ENCODE measurements at regions not wholly inside any gene's neighbourhood (a gene's known extent, or its start where the extent isn't known, plus 50 kb on each side); places are given as distances from the start of the nearest gene placed in this dataset.

DNA sequence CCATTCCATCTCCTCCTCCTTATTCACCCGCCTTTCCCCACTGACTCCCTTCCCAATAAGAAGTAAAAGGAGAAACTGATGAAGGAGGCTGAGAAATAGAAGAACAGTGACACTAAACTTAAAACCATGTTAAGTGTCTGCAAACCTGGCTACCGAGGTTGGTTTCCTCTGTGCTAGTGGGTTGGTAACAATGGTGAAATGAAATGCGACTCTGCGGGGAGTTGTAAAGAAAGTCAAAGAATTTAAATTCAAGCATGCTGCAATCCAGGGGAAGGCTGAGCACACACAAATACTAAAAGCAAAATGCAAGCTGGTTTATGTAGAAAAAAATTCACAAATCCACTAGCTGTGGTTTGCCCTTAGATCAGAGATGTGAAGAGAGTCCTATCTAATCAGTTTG is 155.2 kb upstream of the PDE10A start:
- no peak for DNase-seq (ENCODE audit: low read depth)

DNA sequence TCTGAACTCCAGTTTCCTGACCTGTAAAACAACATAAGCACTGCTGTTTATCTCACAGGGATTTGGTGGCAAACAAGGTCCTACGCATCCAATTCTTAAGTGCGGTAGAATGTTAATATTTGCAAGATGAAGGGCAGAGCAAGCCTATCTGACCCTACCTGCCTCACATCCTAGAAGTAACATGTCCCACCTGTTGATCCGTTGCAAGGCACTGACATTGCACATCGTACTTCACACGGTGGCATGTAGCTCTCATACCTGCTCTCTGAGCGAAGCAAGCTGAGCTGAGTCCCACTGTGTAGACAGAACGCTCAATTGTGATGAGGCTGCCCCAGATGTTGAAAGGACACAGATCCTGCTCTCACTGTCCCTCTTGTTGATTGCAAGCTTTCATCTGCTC is 154.7 kb upstream of the PDE10A start:
- H3K4me3 ChIP-seq (ENCODE audit: low read depth, low read length) = no peak overlapping the region
- DNase-seq (ENCODE audit: low read depth) = no peak

More for the DNA sequence above, 155.2 kb upstream of the PDE10A start:
- no peak overlapping the region for H3K4me3 ChIP-seq (ENCODE audit: low read depth, low read length)

DNA sequence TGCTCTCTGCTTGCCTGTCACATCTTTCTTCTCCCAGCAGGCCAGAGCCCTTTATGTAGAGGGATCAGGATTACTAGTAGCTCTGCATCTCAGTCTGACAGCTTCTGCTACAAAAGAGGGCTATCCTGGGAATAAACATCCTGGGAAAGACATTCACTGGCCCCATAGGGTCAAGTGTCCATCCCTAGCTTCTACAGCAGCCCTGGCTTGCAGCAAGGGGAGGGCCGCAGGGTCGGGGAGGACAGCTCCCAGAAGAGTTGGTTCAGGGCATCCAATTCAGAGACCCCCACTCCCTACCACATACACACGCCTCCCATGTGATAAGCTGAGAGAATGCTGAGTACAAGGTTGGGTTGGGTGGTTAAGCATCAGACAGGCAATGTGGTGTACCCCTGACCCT is 154.1 kb upstream of the PDE10A start:
- H3K4me3 ChIP-seq (ENCODE audit: low read depth, low read length) = no peak overlapping the region
- DNase-seq (ENCODE audit: low read depth) = no peak

DNA sequence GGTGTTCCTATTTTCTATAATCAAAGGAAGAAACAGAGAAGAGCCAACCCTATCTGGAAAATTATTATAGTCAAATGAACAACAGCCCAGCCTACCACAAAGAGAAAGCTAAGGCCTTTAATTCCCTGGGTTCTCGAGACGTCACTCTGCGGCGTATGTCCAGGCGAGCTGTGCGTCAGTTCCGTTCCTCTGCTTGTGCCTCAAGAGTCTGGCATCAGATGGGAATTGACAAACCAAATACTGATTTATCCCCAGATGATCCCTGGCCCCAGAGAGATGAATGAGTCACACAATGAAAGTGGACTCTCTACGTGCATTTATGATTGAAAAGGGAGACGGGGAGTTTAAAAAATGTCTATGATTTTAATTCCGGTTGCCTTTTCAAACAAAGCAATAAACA is 151.6 kb upstream of the PDE10A start:
- no peak overlapping the region for H3K4me3 ChIP-seq (ENCODE audit: low read depth, low read length)
- DNase-seq (ENCODE audit: low read depth) = no peak

DNA sequence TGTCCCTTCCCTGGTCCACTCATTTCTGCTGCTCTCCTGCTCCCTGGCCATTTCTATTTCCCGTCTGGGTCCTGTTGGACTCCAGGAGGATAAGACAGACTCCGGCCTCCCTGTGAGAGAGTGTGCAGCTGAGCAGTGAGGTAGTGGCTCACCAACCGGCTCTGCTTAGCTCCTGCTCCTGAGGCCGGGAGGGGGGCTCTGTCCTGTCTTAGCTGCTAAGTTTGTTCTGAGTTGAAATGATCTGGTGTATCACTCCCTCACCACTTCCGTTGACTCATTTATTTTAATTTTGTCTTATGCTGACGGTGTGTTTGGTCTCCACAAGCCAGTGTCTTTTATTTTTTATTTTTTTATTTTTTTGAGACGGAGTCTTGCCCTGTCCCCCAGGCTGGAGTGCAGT is 148.5 kb upstream of the PDE10A start:
- H3K4me3 ChIP-seq (ENCODE audit: low read depth, low read length) = no peak overlapping the region
- no peak for DNase-seq (ENCODE audit: low read depth)

DNA sequence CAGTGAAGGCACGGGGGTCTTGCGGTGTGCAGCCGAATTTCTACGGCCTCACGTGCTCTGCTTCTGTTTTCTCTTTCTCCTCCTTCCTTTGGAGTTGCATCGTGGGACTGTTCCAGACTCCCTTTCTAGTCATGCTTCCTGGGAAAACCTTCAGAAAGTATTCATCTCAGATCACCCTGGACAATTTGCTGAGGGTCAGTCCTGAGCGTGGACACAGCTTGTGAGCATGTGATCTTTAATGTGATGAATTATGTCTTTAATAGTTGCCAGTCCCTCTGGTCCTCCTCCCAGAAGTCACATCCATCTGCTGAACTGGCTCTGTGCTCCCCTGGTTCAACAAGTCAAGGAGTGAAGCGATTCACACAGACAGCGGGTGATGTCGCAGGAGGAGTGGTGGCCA is 145.0 kb upstream of the PDE10A start:
- DNase-seq (ENCODE audit: low read depth) = no peak
- no peak overlapping the region for H3K4me3 ChIP-seq (ENCODE audit: low read depth, low read length)

DNA sequence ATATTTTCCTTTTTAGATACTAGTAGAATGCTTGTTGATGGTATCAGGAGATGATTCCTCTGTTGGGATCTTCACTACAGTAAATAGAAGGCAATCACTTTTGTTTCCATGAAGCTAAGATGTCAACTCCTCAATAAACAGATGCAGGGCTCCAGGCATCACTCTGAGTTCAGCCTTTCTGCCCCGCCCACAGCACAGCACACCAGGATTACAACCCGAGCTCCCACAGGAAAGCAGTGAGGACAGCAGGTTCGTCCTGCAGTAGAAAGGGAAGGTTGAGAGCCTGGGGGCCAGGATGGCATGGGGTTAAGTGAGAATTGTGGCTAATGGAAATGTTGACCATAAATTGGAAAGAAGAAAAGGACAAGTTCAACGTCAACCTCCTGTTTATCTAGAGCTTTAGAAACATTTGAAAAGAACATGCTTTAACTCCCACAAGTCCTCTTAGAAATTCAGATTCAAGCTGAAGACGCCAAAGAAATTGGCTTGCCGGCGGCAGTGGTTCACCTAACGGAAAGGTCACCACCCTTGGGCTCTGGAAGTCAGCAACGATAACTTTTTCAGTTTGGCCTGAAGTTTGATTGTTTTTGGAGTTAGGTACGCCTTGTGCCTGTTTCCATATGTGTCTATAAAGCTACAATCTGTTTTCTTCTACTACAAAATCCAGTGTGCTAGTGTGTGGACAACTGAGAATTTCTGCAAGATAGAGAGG is 144.4 kb upstream of the PDE10A start:
- DNase-seq (ENCODE audit: low read depth) = no peak
- no peak overlapping the region for H3K4me3 ChIP-seq (ENCODE audit: low read depth, low read length)

DNA sequence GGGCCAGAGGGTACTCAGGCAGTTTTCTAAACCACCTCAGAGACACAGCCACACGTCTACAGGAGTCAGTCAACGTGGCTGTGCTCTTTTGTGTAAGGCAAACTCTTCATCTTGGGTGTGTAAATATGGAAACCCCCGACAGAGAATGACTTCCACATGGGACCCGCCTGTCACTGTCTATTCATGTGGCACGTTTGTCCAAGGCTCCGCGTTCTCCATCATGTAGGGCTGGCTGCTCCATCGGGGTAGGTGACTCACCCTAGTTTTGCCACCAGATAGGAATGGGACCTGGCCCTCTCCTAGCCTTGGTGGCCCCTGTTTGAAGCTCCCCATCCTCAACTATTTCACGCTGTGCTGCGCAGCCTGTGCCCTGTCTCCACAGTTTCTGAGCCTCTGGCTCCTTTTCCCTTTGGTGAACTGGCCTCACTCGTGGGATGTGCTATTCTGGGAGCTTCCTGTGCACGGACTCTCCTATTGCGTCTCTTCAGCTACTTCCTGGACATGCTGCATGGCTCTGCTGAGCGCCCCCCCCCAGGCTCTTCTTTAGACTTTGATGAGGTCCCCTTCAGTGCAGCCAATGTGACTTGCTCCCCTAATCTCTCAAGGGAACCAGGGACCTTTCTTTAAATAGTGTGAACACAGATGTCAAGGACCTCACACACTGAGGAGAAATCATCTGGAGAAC is 143.2 kb upstream of the PDE10A start:
- DNase-seq (ENCODE audit: low read depth) = no peak
- H3K4me3 ChIP-seq (ENCODE audit: low read depth, low read length) = no peak overlapping the region

DNA sequence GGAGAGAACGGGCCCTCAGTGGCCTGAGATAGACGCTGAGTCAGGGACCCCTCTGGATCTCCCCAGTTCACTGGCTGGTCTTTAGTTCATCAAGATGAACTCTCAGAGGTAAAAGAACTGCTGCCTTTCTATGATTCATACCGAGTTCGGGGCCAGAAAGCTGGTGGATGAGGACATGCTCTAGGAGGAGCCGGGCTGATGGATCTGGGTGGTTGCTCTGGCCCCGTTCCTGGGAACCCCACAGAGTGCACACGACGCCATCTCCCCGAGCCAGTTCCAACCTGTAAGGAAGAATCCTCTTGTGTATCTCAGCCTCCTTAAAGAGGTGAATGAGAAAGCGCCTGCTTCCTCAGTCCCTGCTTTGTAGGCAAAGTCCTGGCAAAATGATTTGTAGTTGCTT is 142.6 kb upstream of the PDE10A start:
- DNase-seq (ENCODE audit: low read depth) = no peak
- H3K4me3 ChIP-seq (ENCODE audit: low read depth, low read length) = no peak overlapping the region

DNA sequence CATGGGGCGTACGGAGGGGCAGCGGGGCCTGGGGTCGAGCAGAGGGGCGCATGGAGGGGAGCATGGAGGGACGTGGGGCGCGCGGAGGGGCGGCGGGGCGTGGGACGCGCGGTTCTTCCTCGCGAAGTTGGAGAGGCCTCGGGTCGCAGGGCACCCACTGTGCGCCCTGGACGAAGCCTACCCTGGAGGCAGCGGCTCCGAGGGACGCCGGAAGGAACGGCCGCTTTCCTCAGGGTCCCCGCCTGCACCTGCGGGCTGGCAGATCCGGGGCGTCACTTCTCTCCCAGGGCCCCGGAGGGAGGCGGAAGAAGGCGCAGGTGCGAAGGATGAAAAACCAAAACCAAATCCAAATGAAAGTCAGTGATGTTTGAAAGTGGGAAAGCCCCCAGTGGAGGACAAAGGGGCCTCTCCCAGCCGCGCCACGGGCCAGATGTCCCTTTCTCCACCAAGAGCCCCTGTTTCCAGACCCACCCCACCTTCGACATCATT is 142.1 kb upstream of the PDE10A start:
- no peak for DNase-seq (ENCODE audit: low read depth)
- peak overlapping the region; percentile 36 for H3K4me3 ChIP-seq (ENCODE audit: low read depth, low read length)

DNA sequence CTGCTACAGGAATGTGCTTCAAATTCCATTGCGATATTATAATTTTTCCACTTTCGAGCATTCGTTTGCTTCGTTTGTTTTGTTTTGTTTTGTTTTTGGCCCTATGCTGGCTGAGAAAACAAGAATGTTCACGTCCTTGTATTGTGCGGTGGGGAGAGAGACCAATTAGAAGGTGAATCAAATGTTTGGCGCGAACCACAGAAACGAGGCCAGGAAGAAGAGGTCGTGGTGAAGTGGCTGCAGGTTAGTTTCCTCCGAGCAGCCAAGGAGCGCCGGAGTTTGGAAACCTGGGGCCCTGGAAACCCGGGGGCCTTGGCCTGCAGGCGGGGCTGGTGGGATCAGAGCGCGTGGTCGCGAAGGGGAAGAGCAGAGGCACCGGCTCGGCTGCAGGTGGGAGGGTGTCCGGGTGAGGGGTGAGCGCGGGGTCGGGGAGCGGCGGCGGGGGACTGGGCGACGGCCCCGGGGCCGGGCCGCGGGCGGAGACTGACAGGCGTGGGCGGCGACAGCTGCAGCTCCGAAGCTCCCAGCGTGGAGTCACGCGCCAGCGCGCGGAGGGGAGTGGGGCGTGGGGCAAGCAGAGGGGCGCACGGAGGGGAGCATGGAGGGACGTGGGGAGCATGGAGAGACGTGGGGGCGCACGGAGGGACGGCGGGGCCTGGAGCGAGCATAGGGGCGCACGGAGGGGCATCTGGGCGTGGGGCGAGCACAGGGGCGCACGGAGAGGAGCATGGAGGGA is 141.5 kb upstream of the PDE10A start:
- no peak for DNase-seq (ENCODE audit: low read depth)
- peak overlapping the region; percentile 36 for H3K4me3 ChIP-seq (ENCODE audit: low read depth, low read length)

DNA sequence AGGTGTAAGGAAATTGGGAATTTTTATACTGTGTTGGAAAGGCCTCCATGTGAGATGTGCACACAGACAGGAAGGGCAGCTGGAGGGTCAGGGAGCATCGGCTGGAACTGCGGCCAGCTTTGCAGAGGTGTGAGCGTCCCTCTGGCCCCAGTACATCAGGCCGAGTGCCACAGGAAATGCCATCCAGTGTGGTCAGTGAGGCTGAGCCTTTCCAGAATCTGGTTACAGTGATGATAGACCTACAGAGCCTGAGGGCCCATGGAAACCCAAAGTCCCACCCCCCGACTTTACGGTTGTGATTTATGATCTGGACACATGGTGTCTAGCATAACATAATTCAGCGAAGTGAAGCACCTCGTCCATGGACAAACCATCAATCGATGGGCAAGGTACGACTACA is 137.3 kb upstream of the PDE10A start:
- H3K4me3 ChIP-seq (ENCODE audit: low read depth, low read length) = no peak overlapping the region
- DNase-seq (ENCODE audit: low read depth) = no peak

DNA sequence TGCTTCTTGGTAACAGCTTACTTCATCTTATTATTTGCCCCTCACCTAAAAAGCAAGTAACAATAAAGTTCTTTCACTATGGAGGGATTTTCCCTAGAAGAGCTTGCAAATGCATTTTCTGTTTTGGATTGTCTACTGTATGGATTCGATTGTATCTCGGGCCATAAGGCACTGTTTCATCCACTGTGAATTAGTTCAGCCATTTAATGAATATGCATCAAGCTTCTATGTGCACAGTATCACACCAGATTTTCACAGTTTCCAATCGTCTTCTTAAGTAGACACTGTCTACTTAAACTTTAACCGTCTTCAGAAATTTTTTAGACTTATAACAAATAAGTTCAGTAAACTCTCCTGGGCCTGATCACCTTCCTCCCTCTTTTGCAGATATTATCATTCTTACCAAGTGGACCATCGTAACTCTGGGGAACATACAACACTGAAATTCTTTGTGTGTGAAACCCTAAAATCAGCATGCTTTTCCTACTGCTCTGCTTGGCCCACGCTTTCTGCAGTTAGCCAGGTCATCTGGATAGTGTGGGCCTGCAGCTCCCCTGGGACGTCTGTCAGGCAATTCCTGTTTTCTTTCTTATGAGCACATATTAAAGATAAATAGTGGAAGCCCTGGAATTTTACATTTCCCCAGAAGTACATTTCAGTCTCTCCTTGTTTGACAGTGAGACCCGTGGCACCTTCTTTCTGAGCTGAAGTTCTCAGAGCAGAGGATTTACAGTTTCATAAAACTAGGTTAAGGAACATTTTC is 136.5 kb upstream of the PDE10A start:
- DNase-seq (ENCODE audit: low read depth) = peak; percentile 75
- no peak overlapping the region for H3K4me3 ChIP-seq (ENCODE audit: low read depth, low read length)

DNA sequence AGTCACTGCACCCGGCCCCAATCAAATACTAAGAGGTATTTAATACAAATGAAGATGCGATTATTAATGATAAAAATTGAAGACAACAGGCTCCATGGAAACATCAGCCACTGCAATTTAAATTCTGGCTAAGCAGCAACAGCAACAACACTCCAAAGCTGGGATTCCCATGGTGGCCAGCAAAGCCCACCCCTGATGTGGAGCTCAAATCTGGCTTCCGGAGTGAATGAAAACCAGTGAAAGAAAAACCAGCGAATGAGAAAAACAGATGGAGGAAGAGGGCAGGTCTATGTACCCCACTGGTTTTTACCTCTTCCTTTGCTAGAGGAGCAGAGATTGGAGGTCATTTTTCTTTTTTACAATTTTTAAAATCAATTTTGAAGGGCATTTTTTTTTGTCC is 135.9 kb upstream of the PDE10A start:
- H3K4me3 ChIP-seq (ENCODE audit: low read depth, low read length) = no peak overlapping the region
- no peak for DNase-seq (ENCODE audit: low read depth)

DNA sequence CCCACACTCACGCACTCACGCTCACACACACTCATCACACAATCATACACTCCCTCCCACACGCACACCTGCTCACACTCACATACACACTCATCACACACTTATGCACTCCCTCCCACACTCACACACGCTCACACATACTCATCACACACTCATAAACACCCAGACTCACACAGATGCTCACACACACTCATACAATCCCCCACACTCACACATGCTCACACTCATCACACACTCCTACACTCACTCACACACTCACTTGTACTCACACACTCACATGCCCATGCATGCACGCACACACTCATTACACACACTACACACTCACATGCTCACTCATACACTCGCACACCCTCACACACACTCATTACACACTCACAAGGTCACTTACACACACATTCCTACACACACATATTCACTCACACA is 131.1 kb upstream of the PDE10A start:
- DNase-seq (ENCODE audit: low read depth) = no peak

DNA sequence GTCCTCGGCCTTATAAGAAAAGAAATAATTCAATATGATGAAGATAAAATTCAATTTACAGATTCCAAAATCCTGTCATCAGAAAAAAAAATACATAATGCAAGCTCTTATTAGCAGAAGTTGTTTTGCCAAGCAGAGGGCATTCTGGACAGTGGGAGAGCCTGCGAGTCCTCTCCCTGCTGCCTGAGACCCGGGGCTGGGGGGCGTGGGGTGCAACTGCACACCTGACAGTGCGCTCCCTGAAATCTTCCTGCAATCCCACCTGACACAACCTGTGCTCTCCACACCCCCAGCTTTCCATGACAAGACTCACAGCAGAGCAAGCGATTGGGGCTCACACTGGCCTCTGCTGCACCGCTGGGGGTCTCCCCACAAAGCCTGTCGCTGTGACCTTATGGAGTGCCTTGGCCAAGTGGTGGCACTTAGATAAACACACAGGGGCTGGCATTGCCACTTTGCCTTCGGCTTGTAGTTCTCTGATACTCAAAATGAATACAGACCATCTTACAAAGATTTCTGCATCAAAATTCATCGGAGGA is 130.3 kb upstream of the PDE10A start:
- DNase-seq (ENCODE audit: low read depth) = no peak
- no peak overlapping the region for H3K4me3 ChIP-seq (ENCODE audit: low read depth, low read length)

More for the DNA sequence above, 131.1 kb upstream of the PDE10A start:
- H3K4me3 ChIP-seq (ENCODE audit: low read depth, low read length) = no peak overlapping the region

DNA sequence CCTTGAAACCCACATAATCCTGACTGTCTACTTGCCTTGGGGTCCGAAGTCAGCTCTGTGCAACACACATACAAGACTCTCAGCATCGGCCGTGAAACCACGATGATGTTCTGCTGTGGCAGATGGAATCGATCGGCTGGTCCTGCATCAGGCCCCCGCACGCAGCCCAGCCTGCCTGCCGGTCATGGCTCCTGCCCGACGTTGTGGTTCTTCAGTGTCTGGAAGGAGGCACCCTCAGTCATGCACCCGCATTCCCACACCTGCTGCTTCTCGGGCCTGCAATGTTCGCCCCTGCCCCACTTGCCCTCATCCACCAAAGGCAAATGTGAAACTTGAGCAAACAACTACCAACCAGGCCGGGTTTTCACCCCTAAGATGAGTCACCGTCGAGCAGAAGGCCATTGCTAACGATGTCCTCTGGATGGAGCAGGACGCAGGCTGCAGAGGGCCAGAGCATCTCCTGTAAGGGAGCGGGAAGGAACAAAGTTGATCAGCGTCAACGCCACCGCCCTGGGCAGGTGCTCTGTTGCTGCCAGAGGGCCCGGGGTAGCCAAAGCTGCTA is 128.9 kb upstream of the PDE10A start:
- DNase-seq (ENCODE audit: low read depth) = no peak
- no peak overlapping the region for H3K4me3 ChIP-seq (ENCODE audit: low read depth, low read length)

DNA sequence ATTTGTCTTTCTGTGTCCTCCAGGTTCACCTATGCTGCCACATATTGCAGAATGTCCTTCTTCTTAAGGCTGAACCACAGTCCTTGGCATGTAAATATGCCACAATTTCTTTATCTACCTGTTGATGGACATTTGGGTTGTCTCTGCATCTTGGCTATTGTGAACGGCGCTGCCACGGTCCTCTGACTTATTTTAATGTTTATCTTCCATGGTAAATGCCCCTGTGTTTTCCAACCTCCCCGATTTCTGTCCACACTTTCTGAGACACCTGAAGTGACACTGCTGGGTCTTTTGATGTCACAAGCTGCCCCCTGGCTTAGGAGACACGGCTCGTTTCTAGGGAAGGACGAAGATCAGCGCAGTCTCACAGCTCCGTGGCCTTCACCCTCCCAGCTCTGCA is 128.3 kb upstream of the PDE10A start:
- H3K4me3 ChIP-seq (ENCODE audit: low read depth, low read length) = no peak overlapping the region
- no peak for DNase-seq (ENCODE audit: low read depth)

DNA sequence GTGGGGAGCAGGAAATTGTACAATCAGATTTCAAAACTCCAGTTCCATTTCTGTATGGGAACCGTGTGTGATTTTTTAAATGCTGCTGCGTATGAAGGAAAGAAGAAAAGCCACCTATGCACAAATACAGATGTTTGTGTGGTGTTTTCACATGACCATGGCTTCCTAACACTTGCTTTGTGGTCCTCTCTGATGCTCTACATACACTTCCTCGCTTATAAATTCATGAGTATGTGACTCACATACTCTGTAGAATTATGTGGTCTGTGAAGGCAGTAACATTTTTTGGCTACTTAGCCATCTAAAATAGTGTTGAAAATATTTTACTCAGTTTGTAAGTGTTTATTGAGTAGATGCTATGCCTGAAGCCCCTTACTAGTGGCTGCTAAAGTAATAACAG is 119.8 kb upstream of the PDE10A start:
- no peak for DNase-seq (ENCODE audit: low read depth)
- no peak overlapping the region for H3K4me3 ChIP-seq (ENCODE audit: low read depth, low read length)

Data from skeletal muscle cell (primary cell).